ENCODE measurements at regions not wholly inside any gene's neighbourhood (a gene's known extent, or its start where the extent isn't known, plus 50 kb on each side); places are given as distances from the start of the nearest gene placed in this dataset.

DNA sequence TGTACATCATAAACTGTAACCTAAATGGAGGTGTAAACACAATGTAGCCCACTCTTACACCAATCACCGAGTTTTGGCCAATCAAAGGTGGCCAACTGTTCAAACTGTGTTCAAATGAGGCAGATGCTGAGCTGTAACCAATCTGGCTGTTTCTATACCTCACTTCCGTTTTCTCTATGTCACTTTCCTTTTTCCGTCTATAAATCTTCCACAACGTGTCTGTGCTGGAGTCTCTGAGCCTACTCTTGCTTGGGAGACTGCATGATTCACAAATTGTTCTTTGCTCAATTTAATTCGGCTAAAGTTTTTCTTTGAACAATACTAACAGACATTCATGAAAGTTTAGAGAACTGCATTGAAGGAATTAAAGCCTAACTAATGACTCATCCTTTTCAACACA, 547.1 kb upstream of the USP15 start:
- no peaks in the 10 kb centered on the region for H3K9me3 ChIP-seq (replicated peaks in 1 of 3)
- 58 to 69% (median 65%) methylated on average over 5 of the region's 5 CpGs for WGBS, 4 donors
- no peak overlapping the region for H3K4me3 ChIP-seq
- no peaks in the 10 kb centered on the region for H3K4me1 ChIP-seq (replicated peaks in 1 of 2)
- no peaks in the 10 kb centered on the region for H3K36me3 ChIP-seq (replicated peaks in 1 of 2)
- no peaks in the 10 kb centered on the region for H3K27me3 ChIP-seq
- H3K27ac ChIP-seq, result no peak overlapping the region
- DNase-seq, result no peak
- intact Hi-C loops (cut with DNase I), result no loop called here
- TF ChIP-seq POLR2A (IDR thresholded peaks at IDR 0.05), result no peak
- TF ChIP-seq, protein P1, sequence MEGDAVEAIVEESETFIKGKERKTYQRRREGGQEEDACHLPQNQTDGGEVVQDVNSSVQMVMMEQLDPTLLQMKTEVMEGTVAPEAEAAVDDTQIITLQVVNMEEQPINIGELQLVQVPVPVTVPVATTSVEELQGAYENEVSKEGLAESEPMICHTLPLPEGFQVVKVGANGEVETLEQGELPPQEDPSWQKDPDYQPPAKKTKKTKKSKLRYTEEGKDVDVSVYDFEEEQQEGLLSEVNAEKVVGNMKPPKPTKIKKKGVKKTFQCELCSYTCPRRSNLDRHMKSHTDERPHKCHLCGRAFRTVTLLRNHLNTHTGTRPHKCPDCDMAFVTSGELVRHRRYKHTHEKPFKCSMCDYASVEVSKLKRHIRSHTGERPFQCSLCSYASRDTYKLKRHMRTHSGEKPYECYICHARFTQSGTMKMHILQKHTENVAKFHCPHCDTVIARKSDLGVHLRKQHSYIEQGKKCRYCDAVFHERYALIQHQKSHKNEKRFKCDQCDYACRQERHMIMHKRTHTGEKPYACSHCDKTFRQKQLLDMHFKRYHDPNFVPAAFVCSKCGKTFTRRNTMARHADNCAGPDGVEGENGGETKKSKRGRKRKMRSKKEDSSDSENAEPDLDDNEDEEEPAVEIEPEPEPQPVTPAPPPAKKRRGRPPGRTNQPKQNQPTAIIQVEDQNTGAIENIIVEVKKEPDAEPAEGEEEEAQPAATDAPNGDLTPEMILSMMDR (IDR thresholded peaks at IDR 0.05), result no peak

DNA sequence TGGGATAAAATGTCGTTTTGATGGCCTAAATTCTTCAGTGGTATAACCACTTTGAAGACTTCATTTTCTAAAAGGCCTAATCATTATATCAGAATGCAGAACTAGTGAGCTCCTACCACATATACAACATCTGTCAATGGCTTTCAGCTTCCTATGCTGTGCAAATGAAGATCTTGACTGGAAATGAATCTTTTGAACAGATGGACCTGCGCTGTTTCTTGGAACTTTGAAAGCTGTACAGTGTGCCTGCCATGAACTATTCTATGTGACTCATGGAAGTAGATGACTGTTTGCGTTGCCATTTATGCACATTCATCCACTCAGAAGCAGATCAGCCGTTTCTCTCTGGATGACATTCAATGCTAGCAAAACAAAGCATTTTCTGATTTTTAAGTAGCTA, 542.2 kb upstream of the USP15 start:
- no peak for TF ChIP-seq POLR2A (IDR thresholded peaks at IDR 0.05)
- no peaks in the 10 kb centered on the region for H3K36me3 ChIP-seq (replicated peaks in 1 of 2)
- H3K27me3 ChIP-seq, result no peaks in the 10 kb centered on the region
- no peak overlapping the region for H3K27ac ChIP-seq
- no peak for DNase-seq
- intact Hi-C loops (cut with DNase I), result no loop called here
- no peaks in the 10 kb centered on the region for H3K9me3 ChIP-seq (replicated peaks in 1 of 3)
- 49 to 83% (median 75%) methylated on average over 4 of the region's 4 CpGs for WGBS, 4 donors
- no peak overlapping the region for H3K4me3 ChIP-seq
- no peaks in the 10 kb centered on the region for H3K4me1 ChIP-seq (replicated peaks in 1 of 2)

DNA sequence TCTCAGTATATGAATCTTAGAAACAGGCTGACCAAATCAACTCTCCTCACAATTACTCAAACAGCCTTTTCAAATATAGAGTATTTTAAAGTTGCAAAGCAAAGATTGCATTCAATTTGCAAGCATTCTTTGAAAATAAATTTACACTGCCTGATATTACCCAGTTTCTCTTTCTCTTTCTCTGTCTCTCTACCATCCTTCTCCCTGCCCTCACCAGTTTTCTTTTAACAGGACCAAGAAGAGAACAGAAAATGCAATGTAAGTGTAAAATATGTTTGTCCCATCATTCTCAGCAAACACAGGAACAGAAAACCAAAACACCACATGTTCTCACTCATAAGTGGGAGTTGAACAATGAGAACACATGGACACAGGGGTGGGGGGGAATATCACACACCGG, 520.3 kb upstream of the USP15 start:
- DNase-seq, result no peak
- Histone ChIP-seq H3K4me1 (replicated peaks in 1 of 2) (no peaks in the 10 kb centered on the region), H3K36me3 (replicated peaks in 1 of 2) (no peaks in the 10 kb centered on the region), H3K4me3 (no peak overlapping the region), H3K27me3 (no peaks in the 10 kb centered on the region), H3K9me3 (replicated peaks in 1 of 3) (no peaks in the 10 kb centered on the region), H3K27ac (no peak overlapping the region)
- intact Hi-C loops (cut with DNase I), result no loop called here
- 83 to 86% (median 84%) methylated on average over 1 of the region's 1 CpG for WGBS, 4 donors
- TF ChIP-seq, protein P1 (IDR thresholded peaks at IDR 0.05), result no peak
- TF ChIP-seq POLR2A (IDR thresholded peaks at IDR 0.05), result no peak

DNA sequence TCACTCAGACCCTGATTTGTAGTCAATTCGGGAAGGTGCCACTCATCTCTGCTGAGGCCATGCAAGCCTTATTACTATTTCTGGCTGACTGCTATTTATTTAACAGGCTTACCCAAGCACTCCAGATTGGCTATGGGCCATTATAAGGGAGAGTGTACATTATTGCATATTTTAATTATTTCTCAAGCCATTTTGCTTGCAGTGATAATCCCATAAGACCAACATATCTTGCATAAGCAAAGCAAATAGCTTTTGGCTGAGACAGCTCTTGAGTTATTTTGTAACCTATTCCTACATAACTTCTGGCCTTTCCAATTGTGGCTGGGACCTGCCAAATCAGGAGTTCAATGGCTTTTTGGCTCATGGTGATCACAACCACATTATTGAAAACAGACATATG, 509.6 kb upstream of the USP15 start:
- TF ChIP-seq POLR2A (IDR thresholded peaks at IDR 0.05), result no peak
- TF ChIP-seq, protein P1 (IDR thresholded peaks at IDR 0.05), result no peak
- 68 to 86% (median 80%) methylated on average over 1 of the region's 1 CpG for WGBS, 4 donors
- intact Hi-C loops (cut with DNase I), result no loop called here

DNA sequence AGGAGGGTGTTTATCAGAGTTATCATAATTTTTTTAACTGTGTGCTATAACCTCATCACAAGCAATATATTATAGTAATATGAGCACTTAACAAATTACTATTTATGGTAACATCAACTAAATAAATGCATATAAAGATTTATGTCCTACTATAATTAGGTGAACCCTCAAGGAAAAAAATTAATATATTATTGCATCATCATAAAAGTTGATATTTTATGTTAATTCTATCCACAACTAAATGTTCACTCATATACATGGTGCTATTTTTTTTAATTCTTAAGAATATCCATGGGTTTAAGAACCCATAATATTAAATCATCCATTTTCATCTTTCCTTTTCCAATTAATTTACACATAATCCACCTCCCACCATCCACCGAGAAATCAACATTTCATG, 506.0 kb upstream of the USP15 start:
- no peak overlapping the region for H3K27ac ChIP-seq
- no peak overlapping the region for H3K4me3 ChIP-seq
- TF ChIP-seq, protein P1 (IDR thresholded peaks at IDR 0.05), result no peak
- no peak for TF ChIP-seq POLR2A (IDR thresholded peaks at IDR 0.05)
- H3K36me3 ChIP-seq (replicated peaks in 1 of 2), result no peaks in the 10 kb centered on the region
- intact Hi-C loops (cut with DNase I), result no loop called here
- H3K4me1 ChIP-seq (replicated peaks in 1 of 2), result peaks cover 6 to 12% of the 10 kb centered on the region in 2 donors
- H3K27me3 ChIP-seq, result no peaks in the 10 kb centered on the region
- no peak for DNase-seq
- H3K9me3 ChIP-seq (replicated peaks in 1 of 3), result no peaks in the 10 kb centered on the region
- WGBS, 4 donors, result 96 to 98% (median 97%) methylated on average over 1 of the region's 1 CpG

More for the DNA sequence above, 509.6 kb upstream of the USP15 start:
- Histone ChIP-seq H3K4me3 (no peak overlapping the region), H3K27ac (no peak overlapping the region), H3K4me1 (replicated peaks in 1 of 2) (peaks cover 6% of the 10 kb centered on the region in 2 donors), H3K36me3 (replicated peaks in 1 of 2) (no peaks in the 10 kb centered on the region), H3K9me3 (replicated peaks in 1 of 3) (no peaks in the 10 kb centered on the region), H3K27me3 (no peaks in the 10 kb centered on the region)
- DNase-seq, result no peak

Measured in adrenal gland (tissue), 9 donors.